SK-N-SH treated with all-trans-retinoic acid at 6 μM for 48 hours (cell line): ENCODE measurements at regions not wholly inside any gene's neighbourhood (a gene's known extent, or its start where the extent isn't known, plus 50 kb on each side); places are given as distances from the start of the nearest gene placed in this dataset.

Experiments
- OSR1 ChIP-seq: fragments of 250-450 bp; sonication (Bioruptor Pico); IDR thresholded peaks from 2 replicates; pipeline ENCODE4 v1.8.0; 2022; ENCODE audit warnings: moderate library complexity, mild to moderate bottlenecking, inconsistent platforms
- PPARA ChIP-seq: fragments of 250-450 bp; sonication (Bioruptor Pico); IDR thresholded peaks from 2 replicates; pipeline ENCODE4 v1.5.0; 2020; ENCODE audit warnings: mild to moderate bottlenecking, borderline replicate concordance
- RARB ChIP-seq: fragments of 250-450 bp; sonication (Bioruptor Pico); IDR thresholded peaks from 2 replicates; pipeline ENCODE4 v1.8.0; 2021; ENCODE audit warnings: mild to moderate bottlenecking, moderate library complexity
- ZFP30 ChIP-seq: fragments of 450-650 bp; formaldehyde crosslinking; IDR thresholded peaks from 2 replicates; pipeline ENCODE4 v1.5.0; 2022; ENCODE audit warnings: mild to moderate bottlenecking, moderate library complexity

GRCh38 chr9:593809-594208 is 247.7 kb upstream of the DMRT1 start:
- TF ChIP-seq ZFP30: no peak
- TF ChIP-seq OSR1 (CRISPR knock-in tag): no peak
- no peak for TF ChIP-seq RARB (CRISPR knock-in tag)
- TF ChIP-seq PPARA (CRISPR knock-in tag): no peak
